ENCODE measurements at regions not wholly inside any gene's neighbourhood (a gene's known extent, or its start where the extent isn't known, plus 50 kb on each side); places are given as distances from the start of the nearest gene placed in this dataset.

DNA sequence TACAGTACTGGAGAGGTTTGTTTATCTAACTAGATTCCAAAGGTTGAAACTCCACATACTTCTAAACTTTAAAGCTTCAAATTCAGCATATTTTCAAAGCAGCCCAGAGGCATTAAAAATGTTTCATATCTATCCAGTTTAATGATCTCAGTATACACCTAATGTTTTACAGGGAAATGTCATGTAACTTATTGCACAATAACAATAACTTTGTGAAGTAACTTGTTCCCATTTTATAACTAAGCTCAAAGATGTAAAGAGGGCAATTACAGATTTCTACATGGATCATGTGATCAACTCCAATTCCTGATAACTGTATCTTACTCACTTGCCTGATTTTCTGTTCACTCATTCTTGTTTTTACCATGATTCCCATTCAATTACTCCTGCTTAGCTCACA lies 610.0 kb downstream of the TAF11L14 start:
- TF ChIP-seq TAF1 (IDR thresholded peaks at IDR 0.05; ENCODE audit: borderline replicate concordance, low read depth, low read length) (no peak), POLR2A (IDR thresholded peaks at IDR 0.05; ENCODE audit: low read depth, low read length) (no peak)

Data from GM12892 (cell line).